HepG2 (cell line): ENCODE measurements at regions not wholly inside any gene's neighbourhood (a gene's known extent, or its start where the extent isn't known, plus 50 kb on each side); places are given as distances from the start of the nearest gene placed in this dataset.

Experiments used
- BHLHE40 ChIP-seq: IDR thresholded peaks from 2 replicates; pipeline ENCODE4 v1.6.1; 2011; ENCODE audit warnings: low read length, improper control_type of control experiment
- BRCA1 ChIP-seq: sonication (generic); formaldehyde crosslinking; IDR thresholded peaks from 2 replicates; pipeline ENCODE4 v1.4.0; 2020; ENCODE audit warnings: missing genetic modification reagents
- CTCF ChIP-seq: sonication (generic); formaldehyde crosslinking; IDR thresholded peaks from 2 replicates; pipeline ENCODE4 v1.5.0; 2020; ENCODE audit warnings: mild to moderate bottlenecking, missing genetic modification reagents, moderate library complexity
- MAF1 ChIP-seq: sonication (generic); formaldehyde crosslinking; IDR thresholded peaks from 2 replicates; pipeline ENCODE4 v1.5.0; 2020; ENCODE audit warnings: missing genetic modification reagents, borderline replicate concordance

GRCh38 chr5:5941486-5941885 lies 436.9 kb downstream of the MED10 start:
- TF ChIP-seq BHLHE40 (no peak), BRCA1 (CRISPR knock-in tag) (no peak), CTCF (CRISPR knock-in tag) (no peak), MAF1 (CRISPR knock-in tag) (no peak)
